ENCODE measurements at regions not wholly inside any gene's neighbourhood (a gene's known extent, or its start where the extent isn't known, plus 50 kb on each side); places are given as distances from the start of the nearest gene placed in this dataset.
A peak's percentile ranks its signal among the peaks of the same experiment; 100 is the strongest.

- Histone ChIP-seq H3K9me3 (replicated peaks in 1 of 11) (no peaks in the 10 kb centered on the region), H3K4me3 (no peak overlapping the region), H4K20me1 (no peaks in the 10 kb centered on the region), H3K36me3 (no peaks in the 10 kb centered on the region), H3K27me3 (no peaks in the 10 kb centered on the region), H3K4me1 (peaks cover 0 to 12% (median under 1%) of the 10 kb centered on the region in 10 experiments; a peak in 5 of 20 replicates), H3K9ac (no peak overlapping the region), H3K4me2 (no peak overlapping the region; a peak in 1 of 22 replicates), H3K27ac (no peak overlapping the region)
- TF ChIP-seq Cebpa-rat (IDR thresholded peaks at IDR 0.05): no peak
Measured at GRCh38 chr6:4397307-4397706, 261.9 kb upstream of the ECI2 start.

GRCh38 chr6:4396044-4396443 is 260.7 kb upstream of the ECI2 start:
- Histone ChIP-seq H3K9me3 (replicated peaks in 1 of 11) (no peaks in the 10 kb centered on the region), H3K4me3 (no peak overlapping the region), H3K36me3 (no peaks in the 10 kb centered on the region), H3K27me3 (no peaks in the 10 kb centered on the region), H3K9ac (no peak overlapping the region), H3K4me2 (no peak overlapping the region), H4K20me1 (no peaks in the 10 kb centered on the region), H3K4me1 (peaks cover 0 to 9% (median 0%) of the 10 kb centered on the region in 10 experiments; a peak in 3 of 20 replicates), H3K27ac (no peak overlapping the region)
- TF ChIP-seq Cebpa-rat (IDR thresholded peaks at IDR 0.05): no peak

GRCh38 chr6:4395386-4395785 is 260.0 kb upstream of the ECI2 start:
- H3K4me3 ChIP-seq: no peak overlapping the region
- no peak for TF ChIP-seq Cebpa-rat (IDR thresholded peaks at IDR 0.05)
- no peak overlapping the region for H3K4me2 ChIP-seq
- no peaks in the 10 kb centered on the region for H4K20me1 ChIP-seq
- H3K9ac ChIP-seq: no peak overlapping the region
- H3K36me3 ChIP-seq: no peaks in the 10 kb centered on the region
- peaks cover 0 to 9% (median 0%) of the 10 kb centered on the region in 10 experiments; a peak in 3 of 20 replicates for H3K4me1 ChIP-seq
- no peak overlapping the region for H3K27ac ChIP-seq
- no peaks in the 10 kb centered on the region for H3K9me3 ChIP-seq (replicated peaks in 1 of 11)
- no peaks in the 10 kb centered on the region for H3K27me3 ChIP-seq

- Histone ChIP-seq H3K9me3 (replicated peaks in 1 of 11) (no peaks in the 10 kb centered on the region), H3K36me3 (no peaks in the 10 kb centered on the region), H3K9ac (no peak overlapping the region), H3K27ac (no peak overlapping the region), H3K4me3 (no peak overlapping the region), H3K4me2 (peak overlapping the region in 2 of 11 experiments; percentile 29 to 58; a peak in 2 of 22 replicates), H4K20me1 (no peaks in the 10 kb centered on the region), H3K27me3 (no peaks in the 10 kb centered on the region), H3K4me1 (peaks cover 0 to 9% (median 0%) of the 10 kb centered on the region in 10 experiments; a peak in 3 of 20 replicates)
- TF ChIP-seq Cebpa-rat (IDR thresholded peaks at IDR 0.05): no peak
Measured at GRCh38 chr6:4394786-4395185, 259.4 kb upstream of the ECI2 start.

GRCh38 chr6:4388675-4389074 is 253.3 kb upstream of the ECI2 start:
- no peaks in the 10 kb centered on the region for H3K27me3 ChIP-seq
- no peak overlapping the region for H3K4me3 ChIP-seq
- H3K36me3 ChIP-seq: peaks cover 0 to 5% (median 0%) of the 10 kb centered on the region in 11 experiments; a peak in 1 of 22 replicates
- no peak overlapping the region for H3K27ac ChIP-seq
- H4K20me1 ChIP-seq: no peaks in the 10 kb centered on the region
- H3K9me3 ChIP-seq (replicated peaks in 1 of 11): peaks cover 26 to 33% (median 28%) of the 10 kb centered on the region in 11 experiments
- no peak for TF ChIP-seq Cebpa-rat (IDR thresholded peaks at IDR 0.05)
- no peaks in the 10 kb centered on the region for H3K4me1 ChIP-seq
- no peak overlapping the region for H3K4me2 ChIP-seq
- no peak overlapping the region for H3K9ac ChIP-seq

- H3K9ac ChIP-seq: no peak overlapping the region
- H3K27ac ChIP-seq: no peak overlapping the region
- H3K9me3 ChIP-seq (replicated peaks in 1 of 11): peaks cover 44 to 63% (median 51%) of the 10 kb centered on the region in 11 experiments
- TF ChIP-seq Cebpa-rat (IDR thresholded peaks at IDR 0.05): no peak
- H4K20me1 ChIP-seq: no peaks in the 10 kb centered on the region
- H3K4me1 ChIP-seq: no peaks in the 10 kb centered on the region
- H3K4me2 ChIP-seq: no peak overlapping the region
- H3K36me3 ChIP-seq: peaks cover 0 to 7% (median 0%) of the 10 kb centered on the region in 11 experiments; a peak in 1 of 22 replicates
- no peaks in the 10 kb centered on the region for H3K27me3 ChIP-seq
- H3K4me3 ChIP-seq: no peak overlapping the region
Measured at GRCh38 chr6:4384656-4385055, 249.3 kb upstream of the ECI2 start.

GRCh38 chr6:4383910-4384638 is 248.7 kb upstream of the ECI2 start:
- no peak overlapping the region for H3K4me3 ChIP-seq
- H3K27ac ChIP-seq: no peak overlapping the region
- no peaks in the 10 kb centered on the region for H3K27me3 ChIP-seq
- no peaks in the 10 kb centered on the region for H3K4me1 ChIP-seq
- TF ChIP-seq Cebpa-rat (IDR thresholded peaks at IDR 0.05): no peak
- no peak overlapping the region for H3K4me2 ChIP-seq
- H3K36me3 ChIP-seq: peaks cover 0 to 7% (median 0%) of the 10 kb centered on the region in 11 experiments; a peak in 1 of 22 replicates
- no peaks in the 10 kb centered on the region for H4K20me1 ChIP-seq
- no peak overlapping the region for H3K9ac ChIP-seq
- peaks cover 44 to 63% (median 51%) of the 10 kb centered on the region in 11 experiments for H3K9me3 ChIP-seq (replicated peaks in 1 of 11)

GRCh38 chr6:4382362-4382853 is 247.0 kb upstream of the ECI2 start:
- H3K36me3 ChIP-seq: peaks cover 0 to 7% (median 0%) of the 10 kb centered on the region in 11 experiments; a peak in 1 of 22 replicates
- H3K4me2 ChIP-seq: no peak overlapping the region
- H3K27ac ChIP-seq: no peak overlapping the region
- no peak overlapping the region for H3K9ac ChIP-seq
- no peak for TF ChIP-seq Cebpa-rat (IDR thresholded peaks at IDR 0.05)
- H3K27me3 ChIP-seq: no peaks in the 10 kb centered on the region
- peaks cover 44 to 68% (median 51%) of the 10 kb centered on the region in 11 experiments for H3K9me3 ChIP-seq (replicated peaks in 1 of 11)
- H4K20me1 ChIP-seq: no peaks in the 10 kb centered on the region
- no peak overlapping the region for H3K4me3 ChIP-seq
- H3K4me1 ChIP-seq: no peaks in the 10 kb centered on the region

GRCh38 chr6:4381381-4381780 is 246.0 kb upstream of the ECI2 start:
- Histone ChIP-seq H3K9ac (no peak overlapping the region), H3K27ac (no peak overlapping the region), H3K4me2 (no peak overlapping the region), H3K4me1 (no peaks in the 10 kb centered on the region), H3K36me3 (peaks cover 0 to 7% (median 0%) of the 10 kb centered on the region in 11 experiments; a peak in 1 of 22 replicates), H3K4me3 (no peak overlapping the region), H4K20me1 (no peaks in the 10 kb centered on the region), H3K27me3 (no peaks in the 10 kb centered on the region), H3K9me3 (replicated peaks in 1 of 11) (peaks cover 43 to 63% (median 51%) of the 10 kb centered on the region in 11 experiments)
- no peak for TF ChIP-seq Cebpa-rat (IDR thresholded peaks at IDR 0.05)

All from BLaER1 treated with 17β-estradiol and CSF1 and Interleukin-3, amounts not matched to agents 10 nM and 100 nM (cell line).